ENCODE measurements at regions not wholly inside any gene's neighbourhood (a gene's known extent, or its start where the extent isn't known, plus 50 kb on each side); places are given as distances from the start of the nearest gene placed in this dataset.

DNA sequence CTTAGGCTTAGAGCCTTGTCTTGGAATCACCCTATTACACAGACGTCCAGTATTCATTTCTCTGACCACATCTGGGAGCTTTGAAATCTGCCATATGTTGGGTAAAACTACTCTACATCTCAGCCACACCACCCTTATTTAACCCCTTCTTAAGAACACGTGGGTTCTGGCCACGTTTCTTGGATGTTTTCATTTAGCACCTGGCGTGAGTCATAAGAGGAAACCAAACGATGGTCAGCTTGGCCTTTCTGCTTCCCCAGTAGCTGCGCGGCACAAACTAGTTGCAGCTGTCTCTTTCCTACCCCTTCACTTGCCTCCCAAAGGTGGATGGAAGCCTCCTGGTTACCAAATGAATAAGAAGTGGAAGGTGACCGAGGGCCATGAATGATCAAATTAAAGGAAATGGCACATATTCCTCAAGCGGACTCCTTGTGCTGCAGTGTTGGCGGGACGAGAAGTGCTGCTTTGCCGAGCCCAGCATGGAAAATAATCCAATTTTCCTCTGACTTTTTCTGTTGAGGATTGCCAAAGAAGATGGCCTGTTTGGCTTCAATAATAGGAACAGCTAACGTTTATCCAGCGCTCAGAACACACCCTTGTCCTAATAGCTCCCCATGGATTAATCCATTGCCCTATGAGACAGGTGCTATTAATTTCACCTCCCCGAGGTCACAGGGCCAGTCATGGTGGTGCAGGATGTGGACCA, 154.1 kb downstream of the ZNF664 start:
- TF ChIP-seq, protein P1, sequence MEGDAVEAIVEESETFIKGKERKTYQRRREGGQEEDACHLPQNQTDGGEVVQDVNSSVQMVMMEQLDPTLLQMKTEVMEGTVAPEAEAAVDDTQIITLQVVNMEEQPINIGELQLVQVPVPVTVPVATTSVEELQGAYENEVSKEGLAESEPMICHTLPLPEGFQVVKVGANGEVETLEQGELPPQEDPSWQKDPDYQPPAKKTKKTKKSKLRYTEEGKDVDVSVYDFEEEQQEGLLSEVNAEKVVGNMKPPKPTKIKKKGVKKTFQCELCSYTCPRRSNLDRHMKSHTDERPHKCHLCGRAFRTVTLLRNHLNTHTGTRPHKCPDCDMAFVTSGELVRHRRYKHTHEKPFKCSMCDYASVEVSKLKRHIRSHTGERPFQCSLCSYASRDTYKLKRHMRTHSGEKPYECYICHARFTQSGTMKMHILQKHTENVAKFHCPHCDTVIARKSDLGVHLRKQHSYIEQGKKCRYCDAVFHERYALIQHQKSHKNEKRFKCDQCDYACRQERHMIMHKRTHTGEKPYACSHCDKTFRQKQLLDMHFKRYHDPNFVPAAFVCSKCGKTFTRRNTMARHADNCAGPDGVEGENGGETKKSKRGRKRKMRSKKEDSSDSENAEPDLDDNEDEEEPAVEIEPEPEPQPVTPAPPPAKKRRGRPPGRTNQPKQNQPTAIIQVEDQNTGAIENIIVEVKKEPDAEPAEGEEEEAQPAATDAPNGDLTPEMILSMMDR (conservative IDR thresholded peaks at IDR 0.05 in 1 of 2, IDR thresholded peaks at IDR 0.05 in 1 of 2; ENCODE audit: extremely low read depth in 1 of 2, insufficient read depth in 1 of 2, low read depth in 1 of 2, low read length in 2 of 2) = no peak
- no peak for TF ChIP-seq EZH2 (IDR thresholded peaks at IDR 0.05; ENCODE audit: borderline replicate concordance, low read length)

Data from mammary epithelial cell (primary cell).